Upper lobe of left lung (tissue), 4 donors: ENCODE measurements at regions not wholly inside any gene's neighbourhood (a gene's known extent, or its start where the extent isn't known, plus 50 kb on each side); places are given as distances from the start of the nearest gene placed in this dataset.

Experiments used
- CTCF ChIP-seq, 6 experiments: fragments of 450-650 bp in 4 of 6; fragments of 200-600 bp in 2 of 6; sonication (generic) in 2 of 6; IDR thresholded peaks; one replicate each; pipeline ENCODE4 v1.5.1; 2016 to 2019; ENCODE audit warnings: antibody characterized with exemption in 6 of 6
- EP300 ChIP-seq, 4 donors: sonication (generic); formaldehyde crosslinking; IDR thresholded peaks; one replicate each; pipeline ENCODE4 v1.5.1; 2017; ENCODE audit warnings: antibody characterized with exemption in 4 of 4, control low read depth in 2 of 4
- POLR2A ChIP-seq, 4 donors: fragments of 450-650 bp; IDR thresholded peaks; one replicate each; pipeline ENCODE4 v1.5.1; 2016 to 2017; ENCODE audit warnings: antibody characterized with exemption in 4 of 4, mild to moderate bottlenecking in 2 of 4
- POLR2AphosphoS5 ChIP-seq, 2 donors: sonication (generic); formaldehyde crosslinking; IDR thresholded peaks; one replicate each; pipeline ENCODE4 v1.5.1; 2017; ENCODE audit warnings: antibody characterized with exemption in 2 of 2

GRCh38 chr15:53197426-53197839 is 407.3 kb upstream of the ONECUT1 start:
- TF ChIP-seq POLR2A (IDR thresholded peaks at IDR 0.05) (no peak), CTCF (IDR thresholded peaks at IDR 0.05) (peak; percentile 38 to 72 (median 64)), EP300 (IDR thresholded peaks at IDR 0.05) (no peak), POLR2AphosphoS5 (IDR thresholded peaks at IDR 0.05) (no peak)
